HG02623 (cell line): ENCODE measurements at regions not wholly inside any gene's neighbourhood (a gene's known extent, or its start where the extent isn't known, plus 50 kb on each side); places are given as distances from the start of the nearest gene placed in this dataset.
"Not testable (repeated sequence)": the region's sequence is repeated elsewhere in the genome, so short reads cannot be mapped to it uniquely, and the experiment has no call there.

ENCODE experiments used
- ATAC-seq: cut with Tn5 transposase; IDR thresholded peaks from one replicate; pipeline ENCODE4 v1.9.1; 2021; ENCODE audit warnings: moderate library complexity; ENCODE audit not compliant: unreplicated experiment

- ATAC-seq, result no peak
These were observed 479.0 kb upstream of the ZNF608 start for GRCh38 chr5:125225424-125225823.

- ATAC-seq, result no peak
These were observed 480.4 kb upstream of the ZNF608 start for GRCh38 chr5:125226825-125227224.

GRCh38 chr5:125227333-125228095 lies 481.1 kb upstream of the ZNF608 start:
- no peak for ATAC-seq

GRCh38 chr5:125228363-125229070 lies 482.1 kb upstream of the ZNF608 start:
- no peak for ATAC-seq

- no peak for ATAC-seq
These were observed 483.1 kb upstream of the ZNF608 start for GRCh38 chr5:125229556-125229955.

GRCh38 chr5:125232779-125233230 lies 486.4 kb upstream of the ZNF608 start:
- no peak for ATAC-seq

- ATAC-seq, result no peak
These were observed 487.5 kb upstream of the ZNF608 start for GRCh38 chr5:125233944-125234343.

GRCh38 chr5:125236007-125236406 lies 489.6 kb upstream of the ZNF608 start:
- ATAC-seq, result no peak

- no peak for ATAC-seq
These were observed 490.5 kb upstream of the ZNF608 start for GRCh38 chr5:125236981-125237380.

GRCh38 chr5:125244531-125244930 lies 498.1 kb upstream of the ZNF608 start:
- ATAC-seq, result no peak

GRCh38 chr5:125245216-125245615 lies 498.8 kb upstream of the ZNF608 start:
- ATAC-seq, result no peak

- no peak for ATAC-seq
These were observed 503.0 kb upstream of the ZNF608 start for GRCh38 chr5:125249400-125249799.

GRCh38 chr5:125251703-125252102 lies 505.3 kb upstream of the ZNF608 start:
- no peak for ATAC-seq

GRCh38 chr5:125253634-125254033 lies 507.2 kb upstream of the ZNF608 start:
- ATAC-seq, result not testable (repeated sequence)

GRCh38 chr5:125254267-125254666 lies 507.8 kb upstream of the ZNF608 start:
- ATAC-seq, result no peak

- no peak for ATAC-seq
These were observed 509.9 kb upstream of the ZNF608 start for GRCh38 chr5:125256296-125256695.

GRCh38 chr5:125257057-125257972 lies 510.9 kb upstream of the ZNF608 start:
- ATAC-seq, result no peak

- no peak for ATAC-seq
These were observed 511.6 kb upstream of the ZNF608 start for GRCh38 chr5:125257997-125258396.

- no peak for ATAC-seq
These were observed 512.2 kb upstream of the ZNF608 start for GRCh38 chr5:125258615-125259014.

- no peak for ATAC-seq
These were observed 515.2 kb upstream of the ZNF608 start for GRCh38 chr5:125261505-125262250.

GRCh38 chr5:125262782-125263181 lies 516.3 kb upstream of the ZNF608 start:
- no peak for ATAC-seq
